ENCODE measurements at regions not wholly inside any gene's neighbourhood (a gene's known extent, or its start where the extent isn't known, plus 50 kb on each side); places are given as distances from the start of the nearest gene placed in this dataset.

GRCh38 chr6:22681761-22682160 is 112.4 kb downstream of the HDGFL1 start:
- Histone ChIP-seq H3K4me1 (no peaks in the 10 kb centered on the region), H3K27me3 (no peaks in the 10 kb centered on the region), H3K79me2 (ENCODE audit: low read depth) (no peaks in the 10 kb centered on the region), H3K4me2 (no peak overlapping the region), H3K4me3 (no peak overlapping the region), H2AFZ (replicated peaks) (no peak overlapping the region), H3F3A (ENCODE audit: low read depth) (no peaks in the 10 kb centered on the region), H3K9me3 (ENCODE audit: low read depth) (no peaks in the 10 kb centered on the region), H3K27ac (no peak overlapping the region), H4K20me1 (ENCODE audit: low read depth) (no peaks in the 10 kb centered on the region), H3K36me3 (no peaks in the 10 kb centered on the region), H3K9ac (no peak overlapping the region)
- Mint-ChIP-seq H3K4me3 (no peak overlapping the region), H3K27me3 (ENCODE audit: insufficient read depth, low read depth) (no peaks in the 10 kb centered on the region), H3K36me3 (peaks cover 2% of the 10 kb centered on the region), H3K27ac (no peak overlapping the region), H3K9me3 (no peaks in the 10 kb centered on the region), H3K4me1 (no peaks in the 10 kb centered on the region)
- no peak for TF ChIP-seq EZH2phosphoT487 (IDR thresholded peaks at IDR 0.05)
- TF ChIP-seq EZH2 (IDR thresholded peaks at IDR 0.05) = no peak
- TF ChIP-seq CTCF (IDR thresholded peaks at IDR 0.05) = no peak
- DNase-seq (ENCODE audit: low spot score) = no peak

- H3K79me2 ChIP-seq (ENCODE audit: low read depth) = no peaks in the 10 kb centered on the region
- H3K9ac ChIP-seq = no peak overlapping the region
- H3K9me3 Mint-ChIP-seq = no peaks in the 10 kb centered on the region
- H3K9me3 ChIP-seq (ENCODE audit: low read depth) = no peaks in the 10 kb centered on the region
- H3K27me3 Mint-ChIP-seq (ENCODE audit: insufficient read depth, low read depth) = no peaks in the 10 kb centered on the region
- H3K4me3 ChIP-seq = no peak overlapping the region
- no peaks in the 10 kb centered on the region for H3K4me1 Mint-ChIP-seq
- H3F3A ChIP-seq (ENCODE audit: low read depth) = no peaks in the 10 kb centered on the region
- no peaks in the 10 kb centered on the region for H3K36me3 ChIP-seq
- no peaks in the 10 kb centered on the region for H3K4me1 ChIP-seq
- H3K27me3 ChIP-seq = no peaks in the 10 kb centered on the region
- H3K4me3 Mint-ChIP-seq = no peak overlapping the region
- H3K27ac ChIP-seq = no peak overlapping the region
- TF ChIP-seq EZH2 (IDR thresholded peaks at IDR 0.05) (no peak), EZH2phosphoT487 (IDR thresholded peaks at IDR 0.05) (no peak), CTCF (IDR thresholded peaks at IDR 0.05) (no peak)
- H3K4me2 ChIP-seq = no peak overlapping the region
- H2AFZ ChIP-seq (replicated peaks) = no peak overlapping the region
- no peak for DNase-seq (ENCODE audit: low spot score)
- H3K27ac Mint-ChIP-seq = no peak overlapping the region
- H4K20me1 ChIP-seq (ENCODE audit: low read depth) = no peaks in the 10 kb centered on the region
- peaks cover 2% of the 10 kb centered on the region for H3K36me3 Mint-ChIP-seq
Measured at GRCh38 chr6:22682979-22683378, 113.6 kb downstream of the HDGFL1 start.

- Histone ChIP-seq H3K4me2 (no peak overlapping the region), H2AFZ (replicated peaks) (no peak overlapping the region), H3K27ac (no peak overlapping the region), H4K20me1 (ENCODE audit: low read depth) (no peaks in the 10 kb centered on the region), H3K27me3 (no peaks in the 10 kb centered on the region), H3K36me3 (no peaks in the 10 kb centered on the region), H3K4me1 (no peaks in the 10 kb centered on the region), H3K79me2 (ENCODE audit: low read depth) (no peaks in the 10 kb centered on the region), H3K4me3 (no peak overlapping the region), H3K9me3 (ENCODE audit: low read depth) (no peaks in the 10 kb centered on the region), H3K9ac (no peak overlapping the region), H3F3A (ENCODE audit: low read depth) (no peaks in the 10 kb centered on the region)
- Mint-ChIP-seq H3K4me1 (peaks cover 3% of the 10 kb centered on the region), H3K27me3 (ENCODE audit: insufficient read depth, low read depth) (no peaks in the 10 kb centered on the region), H3K4me3 (no peak overlapping the region), H3K27ac (no peak overlapping the region), H3K36me3 (no peaks in the 10 kb centered on the region), H3K9me3 (no peaks in the 10 kb centered on the region)
- no peak for TF ChIP-seq EZH2 (IDR thresholded peaks at IDR 0.05)
- no peak for TF ChIP-seq EZH2phosphoT487 (IDR thresholded peaks at IDR 0.05)
- no peak for TF ChIP-seq CTCF (IDR thresholded peaks at IDR 0.05)
- DNase-seq (ENCODE audit: low spot score) = no peak
Measured at GRCh38 chr6:22690446-22690845, 121.1 kb downstream of the HDGFL1 start.

Measured in neural progenitor cell (in vitro differentiated cells).